Ectodermal cell (in vitro differentiated cells): ENCODE measurements at regions not wholly inside any gene's neighbourhood (a gene's known extent, or its start where the extent isn't known, plus 50 kb on each side); places are given as distances from the start of the nearest gene placed in this dataset.

Experiments used
- H3K27ac ChIP-seq: 2 replicates; pipeline ENCODE4 v1.7.0; 2013; ENCODE audit warnings: mild to moderate bottlenecking, low read depth, low read length; ENCODE audit not compliant: insufficient read depth, poor library complexity, severe bottlenecking
- H3K27me3 ChIP-seq: 2 replicates; pipeline ENCODE4 v1.7.0; 2013; ENCODE audit warnings: mild to moderate bottlenecking, low read length; ENCODE audit not compliant: insufficient read depth, control insufficient read depth, poor library complexity, severe bottlenecking
- H3K36me3 ChIP-seq: one replicate; pipeline ENCODE4 v1.7.0; 2013; ENCODE audit warnings: low read length; ENCODE audit not compliant: control insufficient read depth, insufficient read depth
- H3K4me1 ChIP-seq: one replicate; pipeline ENCODE4 v1.7.0; 2013; ENCODE audit warnings: low read length; ENCODE audit not compliant: control insufficient read depth, insufficient read depth
- H3K4me3 ChIP-seq: 2 replicates; pipeline ENCODE4 v1.7.0; 2013; ENCODE audit warnings: low read depth, low read length, control low read depth; ENCODE audit not compliant: insufficient read depth
- H3K9me3 ChIP-seq: 2 replicates; pipeline ENCODE4 v1.7.0; 2013; ENCODE audit warnings: mild to moderate bottlenecking, low read length, moderate library complexity; ENCODE audit not compliant: control insufficient read depth
- WGBS, 2 experiments: methylation state at CpG; one replicate each; pipeline ENCODE4 v1.1.7; 2013; ENCODE audit warnings: missing lambda C conversion rate in 2 of 2; 5-methylcytosine and 5-hydroxymethylcytosine counted together

DNA sequence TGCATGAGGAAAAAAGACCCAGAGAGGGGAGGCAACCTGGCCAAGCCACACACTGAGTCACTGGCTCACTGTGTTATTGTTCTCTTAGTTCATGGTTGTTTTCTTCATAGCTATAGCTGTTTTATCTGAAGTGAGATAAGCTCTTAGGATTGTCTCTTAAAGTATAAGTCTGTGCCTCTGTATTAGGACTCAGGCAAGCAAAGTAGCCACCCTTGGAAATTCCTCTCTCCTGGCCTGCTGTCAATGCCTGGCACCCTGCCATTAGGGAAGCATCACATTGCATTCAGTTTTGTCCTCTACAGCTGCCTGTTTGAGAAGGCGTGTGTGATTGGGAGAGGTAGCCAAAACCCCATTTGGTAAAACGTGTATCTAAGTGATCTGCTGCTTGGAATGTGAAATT is 147.4 kb upstream of the GLRA1 start:
- H3K27me3 ChIP-seq, result peaks cover 12% of the 10 kb centered on the region
- no peaks in the 10 kb centered on the region for H3K36me3 ChIP-seq
- 54 to 62% methylated on average over 2 of the region's 2 CpGs for WGBS, 2 experiments
- H3K4me1 ChIP-seq, result peaks cover 21% of the 10 kb centered on the region
- H3K27ac ChIP-seq, result no peak overlapping the region
- H3K9me3 ChIP-seq, result no peaks in the 10 kb centered on the region
- no peak overlapping the region for H3K4me3 ChIP-seq

DNA sequence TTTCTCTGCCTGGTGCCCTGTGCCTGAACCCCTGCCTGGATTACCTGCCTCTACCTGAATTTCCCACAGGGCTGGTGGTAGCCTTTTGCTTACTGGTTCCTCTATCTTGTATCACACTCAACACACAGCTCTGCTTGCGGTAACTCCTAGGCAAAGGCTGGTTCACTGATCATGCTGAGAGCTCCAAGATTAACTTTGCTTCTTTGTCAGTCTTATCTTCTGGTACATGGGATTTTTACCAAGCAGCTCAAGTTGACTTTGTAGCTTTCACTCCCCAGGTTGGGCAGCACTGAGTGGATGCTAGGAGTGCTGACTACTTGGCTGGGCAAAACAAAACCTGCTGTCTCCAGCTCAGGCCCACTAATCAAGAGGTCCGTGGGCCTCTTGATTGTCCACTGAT is 145.9 kb upstream of the GLRA1 start:
- H3K9me3 ChIP-seq, result no peaks in the 10 kb centered on the region

DNA sequence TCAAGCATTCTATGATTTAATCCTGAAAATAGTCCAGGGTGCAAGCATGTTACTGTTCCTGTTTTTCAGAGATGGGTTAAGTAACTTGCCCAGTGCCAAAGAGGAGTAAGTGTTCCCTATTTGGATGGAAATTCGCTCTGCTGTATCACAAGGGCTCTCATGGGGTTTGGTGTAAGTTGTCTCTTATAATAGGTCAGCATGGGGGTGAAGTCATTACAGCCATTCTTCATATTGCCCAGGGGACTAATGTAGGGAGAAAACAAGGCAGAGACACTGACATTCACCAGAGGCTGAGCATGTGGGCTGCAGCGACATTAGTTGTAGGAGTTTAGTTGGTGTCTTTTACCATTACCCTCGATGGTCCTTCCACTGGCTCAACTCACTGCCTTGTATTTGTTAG is 142.1 kb upstream of the GLRA1 start:
- Histone ChIP-seq H3K9me3 (no peaks in the 10 kb centered on the region), H3K27me3 (no peaks in the 10 kb centered on the region), H3K4me1 (peaks cover 2% of the 10 kb centered on the region), H3K4me3 (no peak overlapping the region), H3K36me3 (no peaks in the 10 kb centered on the region), H3K27ac (no peak overlapping the region)
- WGBS, 2 experiments, result 83 to 84% methylated on average over 3 of the region's 3 CpGs

More for the DNA sequence above, 145.9 kb upstream of the GLRA1 start:
- no peak overlapping the region for H3K4me3 ChIP-seq
- H3K27ac ChIP-seq, result no peak overlapping the region
- WGBS, 2 experiments, result 91 to 98% methylated on average over 2 of the region's 2 CpGs
- H3K36me3 ChIP-seq, result no peaks in the 10 kb centered on the region
- H3K27me3 ChIP-seq, result peaks cover 4% of the 10 kb centered on the region
- H3K4me1 ChIP-seq, result peaks cover 21% of the 10 kb centered on the region

DNA sequence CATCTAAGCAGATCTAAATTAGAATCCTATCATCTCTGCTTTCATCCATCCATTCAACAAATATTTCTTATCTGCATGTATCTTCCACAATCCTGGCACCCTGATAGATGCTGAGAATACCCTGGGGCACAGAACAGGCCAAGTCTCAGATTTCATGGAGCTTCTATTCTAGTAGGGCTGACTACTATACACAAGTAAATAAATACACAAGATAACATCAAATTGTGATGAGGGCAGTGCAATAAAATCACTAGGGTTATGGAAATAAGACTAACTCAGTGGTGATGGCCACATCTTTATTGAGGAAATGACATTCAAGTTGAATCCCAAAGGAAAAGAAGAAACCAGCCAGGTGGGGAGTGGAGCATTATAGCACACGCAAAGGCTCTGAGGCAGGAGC is 138.4 kb upstream of the GLRA1 start:
- H3K4me1 ChIP-seq, result no peaks in the 10 kb centered on the region
- H3K9me3 ChIP-seq, result no peaks in the 10 kb centered on the region
- WGBS, 2 experiments, result 96 to 97% methylated on average over 1 of the region's 1 CpG
- no peaks in the 10 kb centered on the region for H3K27me3 ChIP-seq
- H3K36me3 ChIP-seq, result no peaks in the 10 kb centered on the region
- H3K4me3 ChIP-seq, result no peak overlapping the region
- H3K27ac ChIP-seq, result no peak overlapping the region

DNA sequence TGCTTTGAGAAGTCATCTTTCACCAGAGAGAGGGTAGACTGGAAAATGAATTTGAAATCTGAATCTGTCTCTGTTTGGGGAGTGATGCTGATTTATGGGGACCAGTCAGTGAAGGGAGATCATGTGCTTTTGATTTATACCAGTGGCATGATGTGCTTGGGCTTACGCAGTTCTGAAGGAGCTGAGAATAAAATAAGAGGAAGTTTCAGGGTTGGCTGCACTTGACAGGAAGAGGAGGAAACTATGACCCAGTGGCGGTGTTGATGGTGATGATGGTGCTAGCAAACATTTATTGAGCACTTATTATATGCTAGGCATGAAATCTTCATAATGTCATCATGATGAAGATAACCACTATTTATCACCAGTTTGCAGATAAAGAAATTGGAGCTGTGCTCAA is 136.4 kb upstream of the GLRA1 start:
- WGBS, 2 experiments, result 95 to 97% methylated on average over 2 of the region's 2 CpGs
- H3K9me3 ChIP-seq, result no peaks in the 10 kb centered on the region
- H3K36me3 ChIP-seq, result no peaks in the 10 kb centered on the region
- H3K27me3 ChIP-seq, result no peaks in the 10 kb centered on the region
- no peak overlapping the region for H3K27ac ChIP-seq
- no peaks in the 10 kb centered on the region for H3K4me1 ChIP-seq
- no peak overlapping the region for H3K4me3 ChIP-seq

DNA sequence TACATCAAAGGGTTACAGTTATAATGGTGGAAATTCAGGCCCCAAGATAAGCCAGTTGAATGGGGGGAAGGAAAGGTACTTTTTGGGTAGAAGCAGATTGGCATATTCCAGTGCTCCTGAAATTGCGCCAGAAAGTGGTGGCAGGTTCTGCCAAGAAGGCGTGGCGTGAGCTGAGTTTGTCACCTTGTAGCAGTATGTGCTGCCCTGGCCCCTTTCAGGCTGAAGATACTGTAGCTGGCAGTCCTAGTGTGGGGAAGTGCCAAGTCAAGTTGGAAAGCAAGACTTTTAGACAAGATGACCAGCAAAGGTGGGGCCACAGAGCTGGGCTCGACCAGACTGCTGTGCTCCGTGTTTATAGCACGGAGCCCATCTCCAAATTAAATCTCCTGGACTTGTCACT is 133.6 kb upstream of the GLRA1 start:
- Histone ChIP-seq H3K4me1 (no peaks in the 10 kb centered on the region), H3K27ac (no peak overlapping the region), H3K36me3 (no peaks in the 10 kb centered on the region), H3K9me3 (no peaks in the 10 kb centered on the region), H3K4me3 (no peak overlapping the region), H3K27me3 (no peaks in the 10 kb centered on the region)
- 97 to 99% methylated on average over 6 of the region's 6 CpGs for WGBS, 2 experiments

DNA sequence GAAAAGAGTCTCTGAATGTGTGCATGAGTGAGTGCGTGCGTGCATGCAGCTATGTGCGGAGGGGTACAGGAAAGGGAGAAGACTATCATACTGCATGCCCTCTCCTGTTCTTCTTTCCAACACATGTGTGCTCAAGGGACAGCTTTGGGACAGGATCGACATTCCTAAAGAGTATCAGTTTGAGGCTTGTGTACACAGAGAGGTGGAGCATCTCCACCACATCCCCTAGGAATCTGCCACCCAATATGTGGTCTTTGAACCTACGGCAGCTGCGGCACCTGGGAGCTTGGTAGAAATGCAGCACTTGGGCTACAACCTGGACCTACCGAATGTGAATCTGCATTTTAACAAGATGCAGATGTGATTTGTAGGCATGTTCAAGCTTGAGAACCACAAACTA is 132.3 kb upstream of the GLRA1 start:
- no peaks in the 10 kb centered on the region for H3K9me3 ChIP-seq
- peaks cover 5% of the 10 kb centered on the region for H3K4me1 ChIP-seq
- H3K27ac ChIP-seq, result no peak overlapping the region
- H3K36me3 ChIP-seq, result no peaks in the 10 kb centered on the region
- no peaks in the 10 kb centered on the region for H3K27me3 ChIP-seq
- H3K4me3 ChIP-seq, result no peak overlapping the region
- WGBS, 2 experiments, result 95% methylated on average over 7 of the region's 7 CpGs

DNA sequence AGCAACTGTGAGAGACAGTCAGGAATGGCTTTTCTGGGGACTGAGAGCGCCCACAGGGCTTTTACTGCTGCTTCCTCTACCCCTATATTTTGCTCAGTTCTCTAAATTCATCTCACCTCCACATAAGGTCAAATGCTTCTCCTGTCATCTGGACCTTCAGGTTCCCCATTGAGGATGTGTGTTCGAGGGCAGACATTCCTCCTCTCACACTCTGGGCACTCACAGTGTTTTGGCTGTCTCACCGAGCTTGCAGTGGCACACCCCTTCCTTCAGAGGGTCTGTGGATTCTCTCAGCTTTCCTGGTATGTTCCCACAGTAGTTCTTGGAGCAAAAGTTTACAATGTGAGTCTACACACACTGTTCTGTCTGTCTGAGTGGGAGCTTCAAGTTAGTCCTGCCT is 127.8 kb upstream of the GLRA1 start:
- WGBS, 2 experiments, result 64 to 71% methylated on average over 3 of the region's 3 CpGs
- no peak overlapping the region for H3K4me3 ChIP-seq
- no peaks in the 10 kb centered on the region for H3K9me3 ChIP-seq
- H3K36me3 ChIP-seq, result no peaks in the 10 kb centered on the region
- H3K27ac ChIP-seq, result no peak overlapping the region
- H3K27me3 ChIP-seq, result no peaks in the 10 kb centered on the region
- peaks cover 5% of the 10 kb centered on the region for H3K4me1 ChIP-seq

DNA sequence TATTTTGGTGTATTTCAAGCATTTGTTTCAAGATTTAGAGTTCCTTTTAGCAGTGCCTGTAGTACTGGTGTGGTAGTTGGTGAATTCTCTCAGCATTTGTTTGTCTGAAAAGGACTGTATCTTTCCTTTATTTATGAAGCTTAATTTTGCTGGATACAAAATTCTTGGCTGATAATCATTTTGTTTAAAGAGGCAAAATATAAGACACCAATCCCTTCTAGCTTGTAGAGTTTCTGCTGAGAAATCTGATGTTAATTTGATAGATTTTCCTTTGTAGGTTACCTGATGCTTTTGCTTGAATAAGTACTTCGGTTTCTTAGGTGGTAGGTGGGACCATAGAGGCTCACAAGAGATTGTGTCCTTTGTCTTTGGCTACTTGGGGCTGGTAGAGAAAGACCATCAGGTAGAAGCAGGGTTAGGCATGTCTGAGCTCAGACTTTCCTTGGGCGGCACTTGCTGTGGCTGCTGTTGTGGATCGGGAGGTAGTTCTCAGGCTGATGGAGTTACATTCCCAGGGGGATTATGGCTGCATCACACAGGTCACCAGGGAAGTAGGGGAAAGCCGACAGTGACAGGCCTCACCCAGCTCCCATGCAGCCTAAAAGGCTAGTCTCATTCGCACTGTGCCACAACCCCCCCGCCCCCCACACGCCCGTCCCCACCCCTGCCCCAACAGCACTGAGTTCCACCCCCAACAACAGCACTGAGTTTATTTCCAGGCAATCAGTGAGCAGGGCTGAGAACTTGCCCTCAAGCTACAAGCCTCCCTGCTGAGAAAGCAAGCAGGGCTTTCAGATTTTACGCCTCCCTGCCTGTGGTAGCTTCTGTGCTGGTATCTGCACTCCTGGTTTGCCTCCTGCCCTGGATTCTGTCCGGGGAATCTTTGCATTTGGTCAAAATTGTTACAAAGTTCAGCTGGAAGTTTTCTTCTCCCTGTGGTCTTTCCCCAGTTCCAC is 127.1 kb upstream of the GLRA1 start:
- H3K4me1 ChIP-seq, result peaks cover 5% of the 10 kb centered on the region
- H3K27me3 ChIP-seq, result no peaks in the 10 kb centered on the region
- WGBS, 2 experiments, result 15 to 16% methylated on average over 7 to 9 of the region's 10 CpGs
- no peaks in the 10 kb centered on the region for H3K36me3 ChIP-seq
- H3K9me3 ChIP-seq, result no peaks in the 10 kb centered on the region
- no peak overlapping the region for H3K4me3 ChIP-seq
- no peak overlapping the region for H3K27ac ChIP-seq

DNA sequence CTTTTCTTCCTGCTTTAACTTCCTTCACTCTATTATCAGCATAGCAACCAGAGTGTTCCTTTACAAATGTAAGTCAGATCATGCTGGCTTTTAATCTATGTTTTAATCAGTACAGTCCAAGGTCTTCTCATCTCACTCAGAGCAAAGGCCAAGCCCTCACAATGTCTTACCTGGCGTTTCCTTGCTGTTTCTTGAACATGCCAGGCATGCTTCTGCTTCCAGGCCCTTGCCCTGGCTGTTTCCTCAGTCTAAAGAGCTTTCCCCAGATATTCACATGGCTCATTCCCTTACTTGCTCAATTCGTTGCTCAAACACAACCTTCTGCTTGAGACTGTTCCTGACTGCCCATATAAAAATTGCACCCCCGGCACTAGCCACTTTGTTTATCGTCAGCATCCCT is 121.7 kb upstream of the GLRA1 start:
- no peaks in the 10 kb centered on the region for H3K36me3 ChIP-seq
- no peaks in the 10 kb centered on the region for H3K27me3 ChIP-seq
- WGBS, 2 experiments, result 89 to 93% methylated on average over 4 of the region's 4 CpGs
- no peak overlapping the region for H3K4me3 ChIP-seq
- H3K9me3 ChIP-seq, result no peaks in the 10 kb centered on the region
- H3K27ac ChIP-seq, result no peak overlapping the region
- H3K4me1 ChIP-seq, result no peaks in the 10 kb centered on the region
